HCT116 (cell line): ENCODE measurements at regions not wholly inside any gene's neighbourhood (a gene's known extent, or its start where the extent isn't known, plus 50 kb on each side); places are given as distances from the start of the nearest gene placed in this dataset.

Experiments used
- ATAC-seq: fragments of 200-7000 bp; cut with Tn5 transposase; 2 replicates; pipeline ENCODE4 v1.9.1; 2020; ENCODE audit warnings: mild to moderate bottlenecking, moderate library complexity
- BruUV-seq: library from RNA; stranded (reverse); fragments of 400-500 nt; replicated peaks from 2 replicates; lab custom pipeline; 2021; lab: Mats Ljungman, UMichigan
- CTCF ChIA-PET: fragments of 300-600 bp; sonication (Branson Sonifier 250); formaldehyde crosslinking; loops from one replicate; lab custom pipeline; 2021; ENCODE audit warnings: antibody characterized with exemption; lab: Charles Lee
- POLR2A ChIA-PET: fragments of 300-600, 350-600 bp; sonication (Branson Sonifier 250); formaldehyde crosslinking; loops from one replicate; lab custom pipeline; 2021; ENCODE audit warnings: antibody characterized with exemption; lab: Charles Lee
- RAD21 ChIA-PET, 2 experiments: fragments of 300-600 bp; sonication (Branson Sonifier 250); formaldehyde crosslinking; loops; one replicate each; lab custom pipeline; 2023; ENCODE audit warnings: low total read pairs in 2 of 2; ENCODE audit not compliant: uncharacterized antibody in 2 of 2, unreplicated experiment in 2 of 2, low non-redundant PET in 1 of 2; lab: Charles Lee
- DNase-seq: peaks from one replicate; pipeline ENCODE4 v3.0.0-alpha.2; 2010; ENCODE audit warnings: low read depth, low spot score
- H2AFZ ChIP-seq: fragments of 200-600 bp; shearing (Covaris generic), sonication (generic); 2 replicates; pipeline ENCODE4 v1.6.1; 2017; ENCODE audit warnings: low read depth, mixed run types, mixed read lengths, antibody characterized with exemption, low read length; ENCODE audit not compliant: poor library complexity, severe bottlenecking
- H3K27ac ChIP-seq: 2 replicates; pipeline ENCODE4 v1.5.1; 2012; ENCODE audit warnings: low read depth, low read length
- H3K27me3 ChIP-seq: fragments of 200-600 bp; sonication (generic); 2 replicates; pipeline ENCODE4 v1.6.1; 2016; ENCODE audit warnings: mixed run types, low read length, mixed read lengths; ENCODE audit not compliant: insufficient read depth
- H3K36me3 ChIP-seq, 2 experiments: fragments of 200-500 bp in 1 of 2; fragments of 200-600 bp in 1 of 2; sonication (Bioruptor generic) in 1 of 2; sonication (generic) in 1 of 2; 2 replicates each; pipeline versions ENCODE4 v1.5.1 to v1.6.1; 2014 to 2016; ENCODE audit warnings: low read length in 2 of 2, inconsistent platforms in 1 of 2, mixed read lengths in 1 of 2, mixed run types in 1 of 2; ENCODE audit not compliant: insufficient read depth in 2 of 2, control insufficient read depth in 1 of 2
- H3K4me1 ChIP-seq, 2 experiments: fragments of 200-600 bp in 1 of 2; sonication (generic) in 1 of 2; 2 replicates each; pipeline versions ENCODE4 v1.5.1 to v1.6.1; 2012 to 2017; ENCODE audit warnings: low read length in 2 of 2, inconsistent platforms in 1 of 2, mild to moderate bottlenecking in 1 of 2, mixed read lengths in 1 of 2, mixed run types in 1 of 2, moderate library complexity in 1 of 2; ENCODE audit not compliant: insufficient read depth in 2 of 2, control insufficient read depth in 1 of 2
- H3K4me2 ChIP-seq: fragments of 200-600 bp; sonication (generic); 2 replicates; pipeline ENCODE4 v1.6.1; 2017; ENCODE audit warnings: mixed run types, low read length, mixed read lengths
- H3K4me3 ChIP-seq, 2 experiments: fragments of 200-600 bp in 1 of 2; sonication (generic) in 1 of 2; replicated peaks in 1 of 2; 2 replicates each; pipeline ENCODE4 v1.5.1; 2011 to 2016; ENCODE audit warnings: low read length in 2 of 2, control low read depth in 1 of 2, low read depth in 1 of 2, mild to moderate bottlenecking in 1 of 2, mixed read lengths in 1 of 2, mixed run types in 1 of 2
- H3K79me2 ChIP-seq: fragments of 200-600 bp; sonication (generic); 2 replicates; pipeline ENCODE4 v1.6.1; 2017; ENCODE audit warnings: mild to moderate bottlenecking, mixed run types, low read length, moderate library complexity, mixed read lengths; ENCODE audit not compliant: insufficient read depth
- H3K9ac ChIP-seq: fragments of 200-600 bp; sonication (generic); 2 replicates; pipeline ENCODE4 v1.6.1; 2016; ENCODE audit warnings: low read length, mixed read lengths
- H3K9me2 ChIP-seq: fragments of 200-600 bp; sonication (generic), shearing (Covaris generic); 2 replicates; pipeline ENCODE4 v1.6.1; 2017; ENCODE audit warnings: mixed run types, mild to moderate bottlenecking, moderate library complexity; ENCODE audit not compliant: insufficient read depth
- H3K9me3 ChIP-seq, 2 experiments: fragments of 200-500 bp in 1 of 2; fragments of 200-600 bp in 1 of 2; sonication (Bioruptor generic) in 1 of 2; sonication (generic) in 1 of 2; 2 replicates each; pipeline ENCODE4 v1.6.1; 2014 to 2017; ENCODE audit warnings: low read length in 2 of 2, mixed read lengths in 2 of 2, inconsistent platforms in 1 of 2, low read depth in 1 of 2, mild to moderate bottlenecking in 1 of 2, mixed run types in 1 of 2, moderate library complexity in 1 of 2; ENCODE audit not compliant: control insufficient read depth in 1 of 2, insufficient read depth in 1 of 2
- H4K20me1 ChIP-seq: fragments of 200-600 bp; sonication (generic), shearing (Covaris generic); 2 replicates; pipeline ENCODE4 v1.6.1; 2017; ENCODE audit warnings: mixed run types, mild to moderate bottlenecking, moderate library complexity; ENCODE audit not compliant: insufficient read depth
- CBX3 ChIP-seq: IDR thresholded peaks from 2 replicates; pipeline ENCODE4 v1.6.1; 2012; ENCODE audit warnings: low read depth
- CEBPB ChIP-seq: IDR thresholded peaks from 2 replicates; pipeline ENCODE4 v1.6.1; 2012; ENCODE audit warnings: low read depth
- CTCF ChIP-seq, 3 experiments: fragments of 200-600 bp in 1 of 3; sonication (generic) in 1 of 3; IDR thresholded peaks in 2 of 3; conservative IDR thresholded peaks in 1 of 3; 2 replicates each; pipeline ENCODE4 v1.5.1; 2012 to 2017; ENCODE audit warnings: low read depth in 2 of 3, low read length in 2 of 3, antibody characterized with exemption in 1 of 3, borderline replicate concordance in 1 of 3, control low read depth in 1 of 3, mild to moderate bottlenecking in 1 of 3, mixed read lengths in 1 of 3, mixed run types in 1 of 3, moderate library complexity in 1 of 3; ENCODE audit not compliant: insufficient read depth in 1 of 3
- EGR1 ChIP-seq: IDR thresholded peaks from 2 replicates; pipeline ENCODE4 v1.6.1; 2012; ENCODE audit warnings: low read depth
- ELF1 ChIP-seq: IDR thresholded peaks from 2 replicates; pipeline ENCODE4 v1.6.1; 2012; ENCODE audit warnings: low read depth, borderline replicate concordance
- EZH2 ChIP-seq: fragments of 200-600 bp; sonication (generic); IDR thresholded peaks from 2 replicates; pipeline ENCODE4 v1.6.1; 2017; ENCODE audit warnings: antibody characterized with exemption, mixed run types
- EZH2phosphoT487 ChIP-seq: fragments of 200-600 bp; IDR thresholded peaks from 2 replicates; pipeline ENCODE4 v1.6.1; 2018; ENCODE audit warnings: antibody characterized with exemption, borderline replicate concordance
- FOSL1 ChIP-seq: IDR thresholded peaks from 2 replicates; pipeline ENCODE4 v1.6.1; 2012; ENCODE audit warnings: low read depth
- JUND ChIP-seq: IDR thresholded peaks from 2 replicates; pipeline ENCODE4 v1.6.1; 2012
- POLR2A ChIP-seq: IDR thresholded peaks from 2 replicates; pipeline ENCODE4 v1.7.0; 2011; ENCODE audit warnings: borderline replicate concordance; ENCODE audit not compliant: insufficient read depth, insufficient read length; ENCODE audit errors: extremely low read depth
- POLR2AphosphoS5 ChIP-seq: IDR thresholded peaks from 2 replicates; pipeline ENCODE4 v1.6.1; 2011; ENCODE audit warnings: mild to moderate bottlenecking, low read depth, low read length, moderate library complexity
- REST ChIP-seq: IDR thresholded peaks from 2 replicates; pipeline ENCODE4 v1.6.1; 2012; ENCODE audit warnings: low read depth
- SIN3A ChIP-seq: IDR thresholded peaks from 2 replicates; pipeline ENCODE4 v1.6.1; 2012; ENCODE audit warnings: low read depth
- SP1 ChIP-seq: IDR thresholded peaks from 2 replicates; pipeline ENCODE4 v1.6.1; 2012; ENCODE audit warnings: low read depth
- SRF ChIP-seq: IDR thresholded peaks from 2 replicates; pipeline ENCODE4 v1.6.1; 2012; ENCODE audit warnings: low read depth
- TCF7L2 ChIP-seq: IDR thresholded peaks from 2 replicates; pipeline ENCODE4 v1.7.0; 2011; ENCODE audit warnings: borderline replicate concordance, inconsistent platforms; ENCODE audit not compliant: insufficient read depth, insufficient read length; ENCODE audit errors: extremely low read depth
- YY1 ChIP-seq: IDR thresholded peaks from 2 replicates; pipeline ENCODE4 v1.6.1; 2011; ENCODE audit warnings: low read length, low read depth, moderate library complexity, mild to moderate bottlenecking; ENCODE audit not compliant: insufficient replicate concordance; ENCODE audit errors: extremely low read depth
- ZBTB33 ChIP-seq: IDR thresholded peaks from 2 replicates; pipeline ENCODE4 v1.6.1; 2011; ENCODE audit warnings: mild to moderate bottlenecking, low read length, moderate library complexity; ENCODE audit not compliant: insufficient replicate concordance; ENCODE audit errors: extremely low read depth
- ZFX ChIP-seq: fragments of 450-650 bp; IDR thresholded peaks from 2 replicates; pipeline ENCODE4 v1.6.1; 2017
- ZNF274 ChIP-seq: fragments of 200-500 bp; sonication (Bioruptor generic); IDR thresholded peaks from 2 replicates; pipeline ENCODE4 v1.6.1; 2014; ENCODE audit warnings: mild to moderate bottlenecking, low read depth, low read length, inconsistent platforms
- intact Hi-C: fragments of 100-400 bp; cut with micrococcal nuclease; formaldehyde crosslinking; loops from 2 replicates; pipeline ENCODE4 v1.10.0; 2022

- DNase-seq (no peak), ATAC-seq (no peak)
- Histone ChIP-seq H3K4me3 (no peak overlapping the region), H3K9me2 (no peaks in the 10 kb centered on the region), H2AFZ (no peak overlapping the region), H3K9ac (no peak overlapping the region), H3K27ac (no peak overlapping the region), H3K4me1 (no peaks in the 10 kb centered on the region), H3K79me2 (no peaks in the 10 kb centered on the region), H3K27me3 (no peaks in the 10 kb centered on the region), H3K9me3 (peaks cover 5 to 11% of the 10 kb centered on the region in 2 experiments; a peak in 3 of 4 replicates), H3K4me2 (no peak overlapping the region), H4K20me1 (no peaks in the 10 kb centered on the region), H3K36me3 (no peaks in the 10 kb centered on the region)
- BruUV-seq: no TSS peak
- TF ChIP-seq CEBPB (no peak), EZH2 (no peak), EGR1 (no peak), SRF (no peak), EZH2phosphoT487 (no peak), JUND (no peak), ELF1 (no peak), POLR2AphosphoS5 (no peak), SIN3A (no peak), ZNF274 (no peak), REST (no peak), TCF7L2 (no peak), SP1 (no peak), YY1 (no peak), CBX3 (no peak), POLR2A (no peak), FOSL1 (no peak), ZFX (no peak), ZBTB33 (no peak), CTCF (IDR thresholded peaks at IDR 0.05 in 2 of 3, conservative IDR thresholded peaks at IDR 0.05 in 1 of 3; ENCODE audit: borderline replicate concordance in 1 of 3, insufficient read depth in 1 of 3, low read depth in 2 of 3, low read length in 2 of 3) (no peak)
- intact Hi-C loops: no loop called here
- RAD21 ChIA-PET: no interaction called here
- POLR2A ChIA-PET: no interaction called here
- CTCF ChIA-PET: no interaction called here
These were observed 525.4 kb upstream of the SALL3 start for GRCh38 chr18:78454221-78454620.
